ENCODE measurements at regions not wholly inside any gene's neighbourhood (a gene's known extent, or its start where the extent isn't known, plus 50 kb on each side); places are given as distances from the start of the nearest gene placed in this dataset.

DNA sequence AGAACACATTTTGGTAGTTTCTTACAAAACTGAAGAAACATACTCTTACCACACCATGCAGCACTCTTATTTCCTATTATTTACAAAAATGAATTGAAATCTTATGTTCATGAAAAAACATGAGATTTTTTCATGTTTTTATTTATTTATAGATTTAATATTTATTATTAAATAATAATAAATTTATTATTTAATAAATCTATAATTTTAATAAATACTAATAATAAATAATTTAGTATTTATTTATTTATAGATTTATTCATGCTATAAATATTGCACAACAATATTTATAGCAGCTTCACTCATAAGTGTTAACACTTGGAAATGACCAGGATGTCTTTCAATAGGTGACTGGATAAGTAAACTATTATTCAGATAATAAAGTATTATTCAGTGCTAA is 91.6 kb upstream of the CPXCR1 start:
- H4K20me1 ChIP-seq (replicated peaks; ENCODE audit: control insufficient read depth, insufficient read depth, low read length), result no peaks in the 10 kb centered on the region
- BruUV-seq (replicated peaks), result no TSS peak
- POLR2A ChIA-PET, result no interaction called here
- no peak for FAIRE-seq
- no peak overlapping the region for H3K4me3 ChIP-seq
- no peak overlapping the region for H3K9ac ChIP-seq (ENCODE audit: insufficient read depth in 1 of 2, low read depth in 2 of 2, low read length in 2 of 2)
- intact Hi-C loops (cut with micrococcal nuclease), result no loop called here
- H3K27me3 ChIP-seq (ENCODE audit: control insufficient read depth in 2 of 2, insufficient read depth in 2 of 2, low read length in 2 of 2), result no peaks in the 10 kb centered on the region
- no peaks in the 10 kb centered on the region for H3K79me2 ChIP-seq (ENCODE audit: control insufficient read depth, insufficient read depth, low read length)
- no peak for TF ChIP-seq NCOA4 (IDR thresholded peaks at IDR 0.05; ENCODE audit: partially characterized antibody)
- no peak for TF ChIP-seq SLC30A9 (CRISPR knock-in tag; IDR thresholded peaks at IDR 0.05)
- no peak for TF ChIP-seq PCBP2 (IDR thresholded peaks at IDR 0.05; ENCODE audit: low read depth, low read length, poor library complexity, severe bottlenecking)
- no peak for TF ChIP-seq POLR2H (tag; IDR thresholded peaks at IDR 0.05; ENCODE audit: low read depth)
- no peak for TF ChIP-seq ZNF609 (CRISPR knock-in tag; IDR thresholded peaks at IDR 0.05; ENCODE audit: borderline replicate concordance)
- no peak overlapping the region for H3K4me2 ChIP-seq (ENCODE audit: insufficient read depth, low read length)
- no peaks in the 10 kb centered on the region for H3K4me1 ChIP-seq (replicated peaks in 1 of 2; ENCODE audit: control insufficient read depth in 2 of 2, insufficient read depth in 2 of 2, low read length in 2 of 2)
- no peaks in the 10 kb centered on the region for H3K9me3 ChIP-seq (replicated peaks; ENCODE audit: control insufficient read depth, insufficient read depth, low read depth, low read length)
- no peaks in the 10 kb centered on the region for H3K36me3 ChIP-seq (ENCODE audit: control insufficient read depth, insufficient read depth, low read length)
- in situ Hi-C loops (cut with MboI), result no loop called here
- DNase-seq (ENCODE audit: extremely low read depth in 1 of 4, low spot score in 3 of 4), result no peak
- ATAC-seq, result no peak
- no peak overlapping the region for H3K27ac ChIP-seq (ENCODE audit: extremely low read depth, low read depth, low read length)
- no peaks in the 10 kb centered on the region for H3K9me1 ChIP-seq (ENCODE audit: control insufficient read depth, insufficient read depth, low read length)
- CTCF ChIA-PET (ENCODE audit: low intra/inter-chr PET ratio), result no interaction called here
- H2AFZ ChIP-seq (ENCODE audit: low read depth, low read length), result no peak overlapping the region
